HG03439 (cell line): ENCODE measurements at regions not wholly inside any gene's neighbourhood (a gene's known extent, or its start where the extent isn't known, plus 50 kb on each side); places are given as distances from the start of the nearest gene placed in this dataset.
A peak's percentile ranks its signal among the peaks of the same experiment; 100 is the strongest.
"Not testable (repeated sequence)": the region's sequence is repeated elsewhere in the genome, so short reads cannot be mapped to it uniquely, and the experiment has no call there.

Source experiments
- ATAC-seq: cut with Tn5 transposase; IDR thresholded peaks from one replicate; pipeline ENCODE4 v1.9.1; 2021; ENCODE audit warnings: mild to moderate bottlenecking, moderate library complexity; ENCODE audit not compliant: unreplicated experiment

- ATAC-seq = not testable (repeated sequence)
Measured at GRCh38 chr9:42656789-42657188, 473.3 kb downstream of the SPATA31A6 start.

- not testable (repeated sequence) for ATAC-seq
Measured at GRCh38 chr9:42657496-42657895, 474.0 kb downstream of the SPATA31A6 start.

- ATAC-seq = not testable (repeated sequence)
Measured at GRCh38 chr9:42697146-42697545, 513.7 kb downstream of the SPATA31A6 start.

- not testable (repeated sequence) for ATAC-seq
Measured at GRCh38 chr9:42702890-42703289, 519.4 kb downstream of the SPATA31A6 start.

GRCh38 chr9:42724841-42725835 is 541.7 kb downstream of the SPATA31A6 start:
- ATAC-seq = not testable (repeated sequence)

GRCh38 chr9:42743030-42743814 is 559.8 kb downstream of the SPATA31A6 start:
- ATAC-seq = peak; percentile 64

GRCh38 chr9:42757251-42757650 is 573.8 kb downstream of the SPATA31A6 start:
- not testable (repeated sequence) for ATAC-seq

GRCh38 chr9:42759320-42759719 is 575.9 kb downstream of the SPATA31A6 start:
- not testable (repeated sequence) for ATAC-seq

- ATAC-seq = not testable (repeated sequence)
Measured at GRCh38 chr9:42782201-42782600, 598.7 kb downstream of the SPATA31A6 start.

- not testable (repeated sequence) for ATAC-seq
Measured at GRCh38 chr9:42792725-42793124, 609.3 kb downstream of the SPATA31A6 start.

GRCh38 chr9:42798571-42798970 is 615.1 kb downstream of the SPATA31A6 start:
- not testable (repeated sequence) for ATAC-seq

GRCh38 chr9:42802716-42803115 is 619.3 kb downstream of the SPATA31A6 start:
- not testable (repeated sequence) for ATAC-seq

- ATAC-seq = not testable (repeated sequence)
Measured at GRCh38 chr9:42806674-42807073, 623.2 kb downstream of the SPATA31A6 start.

GRCh38 chr9:42821468-42821867 is 638.0 kb downstream of the SPATA31A6 start:
- ATAC-seq = not testable (repeated sequence)

- ATAC-seq = not testable (repeated sequence)
Measured at GRCh38 chr9:42848156-42848555, 664.7 kb downstream of the SPATA31A6 start.

- not testable (repeated sequence) for ATAC-seq
Measured at GRCh38 chr9:42850896-42851693, 667.6 kb downstream of the SPATA31A6 start.

- ATAC-seq = not testable (repeated sequence)
Measured at GRCh38 chr9:42851701-42852100, 668.2 kb downstream of the SPATA31A6 start.

GRCh38 chr9:42852133-42852930 is 668.9 kb downstream of the SPATA31A6 start:
- not testable (repeated sequence) for ATAC-seq

- not testable (repeated sequence) for ATAC-seq
Measured at GRCh38 chr9:42860133-42860532, 676.7 kb downstream of the SPATA31A6 start.

GRCh38 chr9:42862465-42862864 is 679.0 kb downstream of the SPATA31A6 start:
- not testable (repeated sequence) for ATAC-seq
